ENCODE measurements at regions not wholly inside any gene's neighbourhood (a gene's known extent, or its start where the extent isn't known, plus 50 kb on each side); places are given as distances from the start of the nearest gene placed in this dataset.

DNA sequence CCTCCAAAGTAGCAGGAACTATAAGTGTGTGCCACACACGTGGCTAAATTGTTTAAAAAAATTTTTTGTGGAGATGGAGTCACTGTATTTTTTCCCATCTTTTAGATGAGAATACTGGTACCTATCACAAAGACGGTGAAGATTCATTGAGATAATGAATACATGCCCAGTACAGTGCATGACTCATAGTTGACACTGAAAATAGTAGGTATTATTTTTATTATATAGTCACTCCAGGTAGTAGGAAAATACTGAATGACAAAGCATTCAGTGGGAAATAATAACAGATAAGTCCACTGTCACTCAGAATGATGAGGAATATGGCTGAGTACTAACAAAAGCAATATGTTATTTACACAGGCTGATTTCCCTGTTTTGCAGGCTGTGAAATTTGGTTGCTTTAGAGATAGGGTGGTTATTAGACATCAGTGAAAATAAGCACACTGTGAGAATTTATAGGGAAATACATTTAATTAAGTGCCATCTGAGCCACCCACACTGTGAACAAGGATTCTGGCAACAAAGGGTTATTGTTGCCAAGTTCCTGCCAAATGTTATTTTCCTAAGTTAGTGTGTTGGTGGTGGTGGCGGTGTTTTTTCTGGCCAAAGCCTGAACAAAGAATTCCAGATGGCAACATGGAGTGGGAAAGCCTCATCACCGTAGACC, 129.8 kb upstream of the FOXQ1 start:
- Histone ChIP-seq H3K4me1 (ENCODE audit: control insufficient read depth in 1 of 2, insufficient read depth in 2 of 2, low read length in 2 of 2) (no peaks in the 10 kb centered on the region; a peak in 1 of 4 replicates), H4K20me1 (ENCODE audit: insufficient read depth) (no peaks in the 10 kb centered on the region), H3K9me2 (ENCODE audit: insufficient read depth) (no peaks in the 10 kb centered on the region), H3K36me3 (ENCODE audit: control insufficient read depth in 1 of 2, insufficient read depth in 2 of 2, low read length in 2 of 2) (no peaks in the 10 kb centered on the region), H3K4me2 (ENCODE audit: low read length) (no peak overlapping the region), H3K27me3 (ENCODE audit: insufficient read depth, low read length) (0 out of 2 replicates have a peak, but pooled peaks cover 4% of the 10 kb centered on the region), H3K4me3 (replicated peaks in 1 of 2; ENCODE audit: low read depth in 1 of 2, low read length in 2 of 2) (no peak overlapping the region), H3K9me3 (ENCODE audit: control insufficient read depth in 1 of 2, insufficient read depth in 1 of 2, low read depth in 1 of 2, low read length in 2 of 2) (no peaks in the 10 kb centered on the region), H3K79me2 (ENCODE audit: insufficient read depth, low read length) (no peaks in the 10 kb centered on the region), H3K27ac (ENCODE audit: low read depth, low read length) (no peak overlapping the region), H3K9ac (ENCODE audit: low read length) (no peak overlapping the region), H2AFZ (ENCODE audit: low read depth, low read length, poor library complexity, severe bottlenecking) (no peak overlapping the region)
- RAD21 ChIA-PET (ENCODE audit: low non-redundant PET in 1 of 2, low total read pairs in 2 of 2, uncharacterized antibody in 2 of 2, unreplicated experiment in 2 of 2), result no interaction called here
- POLR2A ChIA-PET, result no interaction called here
- ATAC-seq (no peak), DNase-seq (ENCODE audit: low read depth, low spot score) (no peak)
- BruUV-seq (replicated peaks), result no TSS peak
- no peak for TF ChIP-seq EZH2 (IDR thresholded peaks at IDR 0.05)
- no peak for TF ChIP-seq ZFX (IDR thresholded peaks at IDR 0.05)
- TF ChIP-seq, protein P1, sequence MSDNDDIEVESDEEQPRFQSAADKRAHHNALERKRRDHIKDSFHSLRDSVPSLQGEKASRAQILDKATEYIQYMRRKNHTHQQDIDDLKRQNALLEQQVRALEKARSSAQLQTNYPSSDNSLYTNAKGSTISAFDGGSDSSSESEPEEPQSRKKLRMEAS (IDR thresholded peaks at IDR 0.05), result no peak
- TF ChIP-seq, protein P2, sequence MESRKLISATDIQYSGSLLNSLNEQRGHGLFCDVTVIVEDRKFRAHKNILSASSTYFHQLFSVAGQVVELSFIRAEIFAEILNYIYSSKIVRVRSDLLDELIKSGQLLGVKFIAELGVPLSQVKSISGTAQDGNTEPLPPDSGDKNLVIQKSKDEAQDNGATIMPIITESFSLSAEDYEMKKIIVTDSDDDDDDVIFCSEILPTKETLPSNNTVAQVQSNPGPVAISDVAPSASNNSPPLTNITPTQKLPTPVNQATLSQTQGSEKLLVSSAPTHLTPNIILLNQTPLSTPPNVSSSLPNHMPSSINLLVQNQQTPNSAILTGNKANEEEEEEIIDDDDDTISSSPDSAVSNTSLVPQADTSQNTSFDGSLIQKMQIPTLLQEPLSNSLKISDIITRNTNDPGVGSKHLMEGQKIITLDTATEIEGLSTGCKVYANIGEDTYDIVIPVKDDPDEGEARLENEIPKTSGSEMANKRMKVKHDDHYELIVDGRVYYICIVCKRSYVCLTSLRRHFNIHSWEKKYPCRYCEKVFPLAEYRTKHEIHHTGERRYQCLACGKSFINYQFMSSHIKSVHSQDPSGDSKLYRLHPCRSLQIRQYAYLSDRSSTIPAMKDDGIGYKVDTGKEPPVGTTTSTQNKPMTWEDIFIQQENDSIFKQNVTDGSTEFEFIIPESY (IDR thresholded peaks at IDR 0.05; ENCODE audit: extremely low read depth, insufficient replicate concordance, low read length), result no peak
- TF ChIP-seq POLR2A (IDR thresholded peaks at IDR 0.05; ENCODE audit: borderline replicate concordance, extremely low read depth, insufficient read depth, insufficient read length), result no peak
- no peak for TF ChIP-seq CEBPB (IDR thresholded peaks at IDR 0.05; ENCODE audit: low read depth)
- TF ChIP-seq, protein P3, sequence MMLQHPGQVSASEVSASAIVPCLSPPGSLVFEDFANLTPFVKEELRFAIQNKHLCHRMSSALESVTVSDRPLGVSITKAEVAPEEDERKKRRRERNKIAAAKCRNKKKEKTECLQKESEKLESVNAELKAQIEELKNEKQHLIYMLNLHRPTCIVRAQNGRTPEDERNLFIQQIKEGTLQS (IDR thresholded peaks at IDR 0.05), result no peak
- no peak for TF ChIP-seq SIN3A (IDR thresholded peaks at IDR 0.05; ENCODE audit: low read depth)
- TF ChIP-seq, protein P4, sequence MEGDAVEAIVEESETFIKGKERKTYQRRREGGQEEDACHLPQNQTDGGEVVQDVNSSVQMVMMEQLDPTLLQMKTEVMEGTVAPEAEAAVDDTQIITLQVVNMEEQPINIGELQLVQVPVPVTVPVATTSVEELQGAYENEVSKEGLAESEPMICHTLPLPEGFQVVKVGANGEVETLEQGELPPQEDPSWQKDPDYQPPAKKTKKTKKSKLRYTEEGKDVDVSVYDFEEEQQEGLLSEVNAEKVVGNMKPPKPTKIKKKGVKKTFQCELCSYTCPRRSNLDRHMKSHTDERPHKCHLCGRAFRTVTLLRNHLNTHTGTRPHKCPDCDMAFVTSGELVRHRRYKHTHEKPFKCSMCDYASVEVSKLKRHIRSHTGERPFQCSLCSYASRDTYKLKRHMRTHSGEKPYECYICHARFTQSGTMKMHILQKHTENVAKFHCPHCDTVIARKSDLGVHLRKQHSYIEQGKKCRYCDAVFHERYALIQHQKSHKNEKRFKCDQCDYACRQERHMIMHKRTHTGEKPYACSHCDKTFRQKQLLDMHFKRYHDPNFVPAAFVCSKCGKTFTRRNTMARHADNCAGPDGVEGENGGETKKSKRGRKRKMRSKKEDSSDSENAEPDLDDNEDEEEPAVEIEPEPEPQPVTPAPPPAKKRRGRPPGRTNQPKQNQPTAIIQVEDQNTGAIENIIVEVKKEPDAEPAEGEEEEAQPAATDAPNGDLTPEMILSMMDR (IDR thresholded peaks at IDR 0.05 in 2 of 3, conservative IDR thresholded peaks at IDR 0.05 in 1 of 3; ENCODE audit: borderline replicate concordance in 1 of 3, insufficient read depth in 1 of 3, low read depth in 2 of 3, low read length in 2 of 3), result no peak
- TF ChIP-seq FOSL1 (IDR thresholded peaks at IDR 0.05; ENCODE audit: low read depth), result no peak
- TF ChIP-seq TCF7L2 (IDR thresholded peaks at IDR 0.05; ENCODE audit: borderline replicate concordance, extremely low read depth, insufficient read depth, insufficient read length), result no peak
- no peak for TF ChIP-seq POLR2AphosphoS5 (IDR thresholded peaks at IDR 0.05; ENCODE audit: low read depth, low read length)
- TF ChIP-seq CBX3 (IDR thresholded peaks at IDR 0.05; ENCODE audit: low read depth), result no peak
- intact Hi-C loops (cut with micrococcal nuclease), result no loop called here
- CTCF ChIA-PET, result no interaction called here
